PFSK-1 (cell line): ENCODE measurements at regions not wholly inside any gene's neighbourhood (a gene's known extent, or its start where the extent isn't known, plus 50 kb on each side); places are given as distances from the start of the nearest gene placed in this dataset.

Experiments
- FOXP2 ChIP-seq: optimal IDR thresholded peaks from 2 replicates; pipeline ENCODE3; 2011; ENCODE audit warnings: borderline replicate concordance, control low read depth, inconsistent platforms; ENCODE audit not compliant: insufficient read depth; ENCODE audit errors: extremely low read length, extremely low read depth
- POLR2AphosphoS5 ChIP-seq: IDR thresholded peaks from 2 replicates; pipeline ENCODE4 v1.6.1; 2012; ENCODE audit warnings: low read depth, mild to moderate bottlenecking, control low read depth, low read length, moderate library complexity
- REST ChIP-seq, 2 experiments: IDR thresholded peaks; 2 replicates each; pipeline versions ENCODE4 v1.6.1 to v1.8.0; 2011 to 2012; ENCODE audit warnings: low read depth in 2 of 2, low read length in 2 of 2, control low read depth in 1 of 2, inconsistent platforms in 1 of 2, mild to moderate bottlenecking in 1 of 2, moderate library complexity in 1 of 2; ENCODE audit not compliant: insufficient read depth in 1 of 2
- SIN3A ChIP-seq: IDR thresholded peaks from 2 replicates; pipeline ENCODE4 v1.6.1; 2012; ENCODE audit warnings: mild to moderate bottlenecking, low read length, moderate library complexity, borderline replicate concordance; ENCODE audit not compliant: insufficient read depth
- TAF1 ChIP-seq: IDR thresholded peaks from 2 replicates; pipeline ENCODE4 v1.6.1; 2012; ENCODE audit warnings: low read length, control low read depth, borderline replicate concordance; ENCODE audit not compliant: insufficient read depth

- no peak for TF ChIP-seq POLR2AphosphoS5
Observed at GRCh38 chr6:3596766-3597165, 139.9 kb upstream of the SLC22A23 start.

DNA sequence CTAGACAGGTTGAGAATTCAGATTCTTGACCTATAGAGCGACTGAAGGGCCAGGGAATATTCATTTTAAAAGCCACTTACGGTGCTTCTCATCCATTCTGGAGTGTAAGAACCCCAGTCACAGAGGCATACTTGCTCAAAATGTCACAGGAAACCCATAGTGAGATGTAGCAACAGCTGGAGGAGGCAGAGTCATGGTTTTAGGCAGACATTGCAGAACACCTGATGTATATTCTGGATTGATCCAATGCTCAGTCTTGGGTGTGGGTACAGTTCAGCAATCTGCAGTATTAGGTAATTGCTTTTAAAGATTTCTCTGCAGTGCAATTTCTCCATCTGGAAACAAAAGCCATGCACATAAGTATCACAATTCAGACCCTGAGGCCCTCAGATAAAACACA is 137.4 kb upstream of the SLC22A23 start:
- TF ChIP-seq POLR2AphosphoS5 = no peak
- no peak for TF ChIP-seq REST (IDR thresholded peaks at IDR 0.05; ENCODE audit: insufficient read depth in 1 of 2, low read depth in 2 of 2, low read length in 2 of 2)
- TF ChIP-seq TAF1 = no peak
- no peak for TF ChIP-seq FOXP2
- TF ChIP-seq SIN3A = no peak

GRCh38 chr6:3593161-3593560 is 136.3 kb upstream of the SLC22A23 start:
- TF ChIP-seq POLR2AphosphoS5 (no peak), FOXP2 (no peak)

- TF ChIP-seq FOXP2 (no peak), TAF1 (peak; percentile 16; the same call in 1 of the 2 replicates)
Observed at GRCh38 chr6:3592371-3592941, 135.6 kb upstream of the SLC22A23 start.

- TF ChIP-seq POLR2AphosphoS5 = no peak
- TF ChIP-seq TAF1 = no peak
- TF ChIP-seq REST (IDR thresholded peaks at IDR 0.05; ENCODE audit: insufficient read depth in 1 of 2, low read depth in 2 of 2, low read length in 2 of 2) = no peak
- no peak for TF ChIP-seq SIN3A
- TF ChIP-seq FOXP2 = no peak
Observed at GRCh38 chr6:3591970-3592369, 135.1 kb upstream of the SLC22A23 start.

DNA sequence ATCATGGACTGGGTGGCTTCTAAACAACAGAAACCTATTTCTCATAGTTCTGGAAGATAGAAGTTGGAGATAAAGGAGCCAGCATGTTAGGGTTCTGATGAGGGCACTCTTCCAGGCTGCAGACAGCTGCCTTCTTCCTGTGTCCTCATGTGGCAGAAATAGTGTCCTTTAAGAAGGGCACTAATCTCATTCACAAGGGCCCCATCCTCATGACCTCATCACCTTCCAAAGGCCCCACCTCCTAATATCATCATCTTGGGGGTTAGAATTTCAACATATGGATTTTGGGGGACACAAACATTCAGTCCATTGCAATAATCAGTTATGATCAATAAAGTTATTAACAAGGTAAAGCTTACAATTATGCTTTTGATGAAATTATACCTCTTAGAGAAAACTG is 130.8 kb upstream of the SLC22A23 start:
- no peak for TF ChIP-seq FOXP2
- TF ChIP-seq SIN3A = no peak
- TF ChIP-seq TAF1 = no peak
- no peak for TF ChIP-seq POLR2AphosphoS5
- TF ChIP-seq REST (IDR thresholded peaks at IDR 0.05; ENCODE audit: insufficient read depth in 1 of 2, low read depth in 2 of 2, low read length in 2 of 2) = no peak
